ENCODE measurements at regions not wholly inside any gene's neighbourhood (a gene's known extent, or its start where the extent isn't known, plus 50 kb on each side); places are given as distances from the start of the nearest gene placed in this dataset.

GRCh38 chr1:69485616-69486015 is 82.1 kb upstream of the LRRC7 start:
- TF ChIP-seq CTCF (IDR thresholded peaks at IDR 0.05 in 4 of 5, conservative IDR thresholded peaks at IDR 0.05 in 1 of 5): no peak
- no peak for TF ChIP-seq POLR2A (IDR thresholded peaks at IDR 0.05)

Data from gastrocnemius medialis (tissue), 4 donors.